ENCODE measurements at regions not wholly inside any gene's neighbourhood (a gene's known extent, or its start where the extent isn't known, plus 50 kb on each side); places are given as distances from the start of the nearest gene placed in this dataset.

DNA sequence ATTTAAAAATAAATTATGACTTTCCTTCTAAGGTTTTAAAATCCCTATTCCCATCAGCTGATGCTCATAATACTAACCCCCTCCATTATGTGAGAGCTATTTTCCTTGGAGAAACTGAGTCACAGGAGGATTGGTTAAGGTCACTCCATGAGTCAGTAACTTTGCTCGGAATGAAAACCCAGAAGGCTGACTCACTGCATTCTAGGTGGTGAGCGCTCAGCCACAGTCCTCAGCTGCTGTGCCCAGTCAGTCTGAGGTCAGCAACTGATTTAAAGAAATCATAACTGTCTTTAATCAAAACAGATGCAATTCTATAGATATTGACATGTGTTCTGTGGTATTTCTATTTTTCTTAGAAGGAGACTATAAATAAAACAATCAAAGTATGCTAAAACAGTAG, 359.2 kb downstream of the GJA1 start:
- TF ChIP-seq POLR2A (IDR thresholded peaks at IDR 0.05) = no peak
- TF ChIP-seq, protein P1, sequence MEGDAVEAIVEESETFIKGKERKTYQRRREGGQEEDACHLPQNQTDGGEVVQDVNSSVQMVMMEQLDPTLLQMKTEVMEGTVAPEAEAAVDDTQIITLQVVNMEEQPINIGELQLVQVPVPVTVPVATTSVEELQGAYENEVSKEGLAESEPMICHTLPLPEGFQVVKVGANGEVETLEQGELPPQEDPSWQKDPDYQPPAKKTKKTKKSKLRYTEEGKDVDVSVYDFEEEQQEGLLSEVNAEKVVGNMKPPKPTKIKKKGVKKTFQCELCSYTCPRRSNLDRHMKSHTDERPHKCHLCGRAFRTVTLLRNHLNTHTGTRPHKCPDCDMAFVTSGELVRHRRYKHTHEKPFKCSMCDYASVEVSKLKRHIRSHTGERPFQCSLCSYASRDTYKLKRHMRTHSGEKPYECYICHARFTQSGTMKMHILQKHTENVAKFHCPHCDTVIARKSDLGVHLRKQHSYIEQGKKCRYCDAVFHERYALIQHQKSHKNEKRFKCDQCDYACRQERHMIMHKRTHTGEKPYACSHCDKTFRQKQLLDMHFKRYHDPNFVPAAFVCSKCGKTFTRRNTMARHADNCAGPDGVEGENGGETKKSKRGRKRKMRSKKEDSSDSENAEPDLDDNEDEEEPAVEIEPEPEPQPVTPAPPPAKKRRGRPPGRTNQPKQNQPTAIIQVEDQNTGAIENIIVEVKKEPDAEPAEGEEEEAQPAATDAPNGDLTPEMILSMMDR (IDR thresholded peaks at IDR 0.05) = no peak

Data from transverse colon (tissue), 3 donors.